ENCODE measurements at regions not wholly inside any gene's neighbourhood (a gene's known extent, or its start where the extent isn't known, plus 50 kb on each side); places are given as distances from the start of the nearest gene placed in this dataset.
"Not testable (repeated sequence)": the region's sequence is repeated elsewhere in the genome, so short reads cannot be mapped to it uniquely, and the experiment has no call there.

DNA sequence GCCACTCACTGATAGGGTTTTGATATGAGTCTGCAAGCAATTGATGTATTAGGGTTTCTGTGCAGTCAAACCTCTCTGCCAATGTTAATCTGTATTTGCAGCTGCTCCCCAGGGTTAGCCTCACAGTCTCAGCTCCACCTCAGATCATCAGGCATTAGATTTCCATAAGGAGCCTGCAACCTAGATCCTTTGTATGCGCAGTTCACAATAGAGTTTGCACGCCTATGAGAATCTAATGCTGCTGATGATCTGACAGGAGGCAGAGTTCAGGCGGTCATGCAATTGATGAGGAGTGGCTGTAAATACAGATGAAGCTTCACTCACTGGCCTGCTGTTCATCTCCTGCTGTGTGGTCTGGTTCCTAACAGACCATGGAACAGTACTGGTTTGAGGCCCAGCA, 280.6 kb downstream of the PAPSS1 start:
- H3K4me2 ChIP-seq (ENCODE audit: insufficient read depth, low read length): no peak overlapping the region
- H4K20me1 ChIP-seq (replicated peaks; ENCODE audit: control insufficient read depth, extremely low read depth, insufficient read depth, low read length): no peaks in the 10 kb centered on the region
- H3K4me3 ChIP-seq (replicated peaks in 1 of 3; ENCODE audit: insufficient read depth in 1 of 3, low read depth in 1 of 3, low read length in 3 of 3): no peak overlapping the region
- no peak for DNase-seq (ENCODE audit: low read depth, low spot score)
- H3K4me1 ChIP-seq (ENCODE audit: control insufficient read depth, extremely low read depth, insufficient read depth, low read length): no peaks in the 10 kb centered on the region
- H3K27ac ChIP-seq (ENCODE audit: insufficient read depth, low read depth, low read length): no peak overlapping the region
- H3K27me3 ChIP-seq (ENCODE audit: control insufficient read depth in 2 of 2, insufficient read depth in 2 of 2, low read length in 2 of 2): no peaks in the 10 kb centered on the region
- no peaks in the 10 kb centered on the region for H3K9me1 ChIP-seq (replicated peaks; ENCODE audit: control insufficient read depth, extremely low read depth, insufficient read depth, low read length)
- H3K36me3 ChIP-seq (ENCODE audit: control insufficient read depth in 2 of 2, extremely low read depth in 1 of 2, insufficient read depth in 2 of 2, low read length in 2 of 2): no peaks in the 10 kb centered on the region
- intact Hi-C loops (cut with micrococcal nuclease): no loop called here
- H3K9ac ChIP-seq (replicated peaks; ENCODE audit: extremely low read depth, insufficient read depth, low read length): no peak overlapping the region
- no peak overlapping the region for H2AFZ ChIP-seq (ENCODE audit: low read depth, low read length)
- ChIA-PET CTCF (interaction anchor here (1.5 kb wide), 1 partner anchor 13 kb away, joined by 5 read pairs; no protein-coding TSS in a partner anchor), POLR2A (no interaction called here)
- dilution Hi-C loops (cut with MboI; ENCODE audit: extremely low pct_ligation_motif_present, low sequenced_read_pairs): no loop called here
- H3K9me3 ChIP-seq (replicated peaks; ENCODE audit: control insufficient read depth, insufficient read depth, low read length): no peaks in the 10 kb centered on the region
- TF ChIP-seq MYC (IDR thresholded peaks at IDR 0.05; ENCODE audit: low read depth, low read length): no peak
- TF ChIP-seq, protein P1, sequence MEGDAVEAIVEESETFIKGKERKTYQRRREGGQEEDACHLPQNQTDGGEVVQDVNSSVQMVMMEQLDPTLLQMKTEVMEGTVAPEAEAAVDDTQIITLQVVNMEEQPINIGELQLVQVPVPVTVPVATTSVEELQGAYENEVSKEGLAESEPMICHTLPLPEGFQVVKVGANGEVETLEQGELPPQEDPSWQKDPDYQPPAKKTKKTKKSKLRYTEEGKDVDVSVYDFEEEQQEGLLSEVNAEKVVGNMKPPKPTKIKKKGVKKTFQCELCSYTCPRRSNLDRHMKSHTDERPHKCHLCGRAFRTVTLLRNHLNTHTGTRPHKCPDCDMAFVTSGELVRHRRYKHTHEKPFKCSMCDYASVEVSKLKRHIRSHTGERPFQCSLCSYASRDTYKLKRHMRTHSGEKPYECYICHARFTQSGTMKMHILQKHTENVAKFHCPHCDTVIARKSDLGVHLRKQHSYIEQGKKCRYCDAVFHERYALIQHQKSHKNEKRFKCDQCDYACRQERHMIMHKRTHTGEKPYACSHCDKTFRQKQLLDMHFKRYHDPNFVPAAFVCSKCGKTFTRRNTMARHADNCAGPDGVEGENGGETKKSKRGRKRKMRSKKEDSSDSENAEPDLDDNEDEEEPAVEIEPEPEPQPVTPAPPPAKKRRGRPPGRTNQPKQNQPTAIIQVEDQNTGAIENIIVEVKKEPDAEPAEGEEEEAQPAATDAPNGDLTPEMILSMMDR (IDR thresholded peaks at IDR 0.05; ENCODE audit: extremely low read depth in 1 of 2, insufficient read depth in 1 of 2, low read depth in 1 of 2, low read length in 2 of 2): no peak
- TF ChIP-seq MAX (IDR thresholded peaks at IDR 0.05; ENCODE audit: insufficient read depth, insufficient read length): no peak
- TF ChIP-seq GATA2 (IDR thresholded peaks at IDR 0.05; ENCODE audit: insufficient read depth, insufficient read length, low read depth, low read length): no peak
- TF ChIP-seq EZH2 (IDR thresholded peaks at IDR 0.05; ENCODE audit: borderline replicate concordance, low read depth, low read length, severe bottlenecking): no peak
- TF ChIP-seq POLR2A (IDR thresholded peaks at IDR 0.05; ENCODE audit: low read depth, low read length): no peak
- no peaks in the 10 kb centered on the region for H3K79me2 ChIP-seq (ENCODE audit: control insufficient read depth, insufficient read depth, low read length)
- no TSS peak for BruUV-seq (replicated peaks)
- FAIRE-seq: no peak

GRCh38 chr4:107436471-107436870, 283.6 kb downstream of the PAPSS1 start:
- POLR2A ChIA-PET; H3K4me2 ChIP-seq (ENCODE audit: insufficient read depth, low read length); H4K20me1 ChIP-seq (replicated peaks; ENCODE audit: control insufficient read depth, extremely low read depth, insufficient read depth, low read length); H3K4me3 ChIP-seq (replicated peaks in 1 of 3; ENCODE audit: insufficient read depth in 1 of 3, low read depth in 1 of 3, low read length in 3 of 3); H3K9ac ChIP-seq (replicated peaks; ENCODE audit: extremely low read depth, insufficient read depth, low read length); BruUV-seq (replicated peaks); DNase-seq (ENCODE audit: low read depth, low spot score); H3K36me3 ChIP-seq (ENCODE audit: control insufficient read depth in 2 of 2, extremely low read depth in 1 of 2, insufficient read depth in 2 of 2, low read length in 2 of 2); FAIRE-seq; H3K27ac ChIP-seq (ENCODE audit: insufficient read depth, low read depth, low read length); intact Hi-C loops (cut with micrococcal nuclease); dilution Hi-C loops (cut with MboI; ENCODE audit: extremely low pct_ligation_motif_present, low sequenced_read_pairs); H3K9me3 ChIP-seq (replicated peaks; ENCODE audit: control insufficient read depth, insufficient read depth, low read length); H3K4me1 ChIP-seq (ENCODE audit: control insufficient read depth, extremely low read depth, insufficient read depth, low read length); H2AFZ ChIP-seq (ENCODE audit: low read depth, low read length); CTCF ChIA-PET; H3K27me3 ChIP-seq (ENCODE audit: control insufficient read depth in 2 of 2, insufficient read depth in 2 of 2, low read length in 2 of 2); H3K79me2 ChIP-seq (ENCODE audit: control insufficient read depth, insufficient read depth, low read length); H3K9me1 ChIP-seq (replicated peaks; ENCODE audit: control insufficient read depth, extremely low read depth, insufficient read depth, low read length): not testable (repeated sequence)
